Spleen (tissue), 11 donors: ENCODE measurements at regions not wholly inside any gene's neighbourhood (a gene's known extent, or its start where the extent isn't known, plus 50 kb on each side); places are given as distances from the start of the nearest gene placed in this dataset.

Experiments used
- DNase-seq: peaks from one replicate; pipeline ENCODE4 v3.0.0-alpha.2; 2020
- H3K27ac ChIP-seq, 8 donors: fragments of 200-600 bp; sonication (generic) in 7 of 8; 1 replicate in 4 of 8; 2 replicates in 4 of 8; pipeline versions ENCODE4 v1.5.0 to v1.8.0; 2016 to 2021; ENCODE audit warnings: inconsistent platforms in 4 of 8, mild to moderate bottlenecking in 4 of 8, moderate library complexity in 1 of 8
- H3K27me3 ChIP-seq, 7 donors: fragments of 200-600 bp; sonication (generic) in 6 of 7; replicated peaks in 1 of 7; 1 replicate in 4 of 7; 2 replicates in 3 of 7; pipeline versions ENCODE4 v1.5.0 to v1.8.0; 2016 to 2021; ENCODE audit warnings: inconsistent platforms in 3 of 7, mild to moderate bottlenecking in 1 of 7
- H3K36me3 ChIP-seq, 6 donors: fragments of 200-600 bp; sonication (generic) in 5 of 6; 1 replicate in 4 of 6; 2 replicates in 2 of 6; pipeline versions ENCODE4 v1.5.0 to v1.8.0; 2016 to 2021; ENCODE audit warnings: inconsistent platforms in 2 of 6
- H3K4me1 ChIP-seq, 6 donors: fragments of 200-600 bp; sonication (generic) in 5 of 6; 1 replicate in 3 of 6; 2 replicates in 3 of 6; pipeline versions ENCODE4 v1.5.0 to v1.8.0; 2016 to 2021; ENCODE audit warnings: inconsistent platforms in 3 of 6
- H3K4me3 ChIP-seq, 8 donors: fragments of 200-600 bp; sonication (generic) in 7 of 8; 1 replicate in 4 of 8; 2 replicates in 4 of 8; pipeline versions ENCODE4 v1.5.0 to v1.8.0; 2016 to 2021; ENCODE audit warnings: inconsistent platforms in 4 of 8, mild to moderate bottlenecking in 4 of 8, moderate library complexity in 2 of 8
- H3K9me3 ChIP-seq, 8 donors: fragments of 200-600 bp; sonication (generic) in 7 of 8; 1 replicate in 4 of 8; 2 replicates in 4 of 8; pipeline versions ENCODE4 v1.5.0 to v1.8.0; 2016 to 2021; ENCODE audit warnings: inconsistent platforms in 4 of 8
- CTCF ChIP-seq, 11 experiments: fragments of 200-600 bp in 7 of 11; fragments of 450-650 bp in 4 of 11; sonication (generic) in 4 of 11; IDR thresholded peaks in 8 of 11; conservative IDR thresholded peaks in 3 of 11; 1 replicate in 7 of 11; 2 replicates in 4 of 11; pipeline versions ENCODE4 v1.4.0 to v1.8.0; 2016 to 2021; ENCODE audit warnings: antibody characterized with exemption in 11 of 11, inconsistent platforms in 4 of 11, mild to moderate bottlenecking in 1 of 11
- POLR2A ChIP-seq, 3 donors: fragments of 450-650 bp; IDR thresholded peaks; one replicate each; pipeline ENCODE4 v1.5.1; 2017; ENCODE audit warnings: antibody characterized with exemption in 3 of 3, mild to moderate bottlenecking in 1 of 3
- POLR2AphosphoS5 ChIP-seq, 3 donors: sonication (generic); formaldehyde crosslinking; IDR thresholded peaks; one replicate each; pipeline ENCODE4 v1.5.1; 2017; ENCODE audit warnings: antibody characterized with exemption in 3 of 3
- WGBS, 5 donors: extraction: QIAGEN DNeasy Blood & Tissue Kit in 3 of 5; methylation state at CpG; one replicate each; pipeline versions ENCODE4 v1.1.5 to v1.1.7; 2013 to 2018; 5-methylcytosine and 5-hydroxymethylcytosine counted together
- intact Hi-C: fragments of 100-400 bp; cut with DNase I; formaldehyde crosslinking; loops from one replicate; pipeline ENCODE4 v1.15.0; 2023; ENCODE audit warnings: low total_unique reads
- donor health status: healthy with polysubstance abuse.
- donor health status: DM: no; HTN: no; CAD: no; lungs with moderate emphysema.
- donor health status: DM: no; HTN: no; CAD: no.
- donor health status: Bipolar disorder and iron deficiency.
- donor health status: healthy.
- donor health status: DM: no; HTN: no; CAD: no.
- donor health status: DM: yes; HTN: yes; CAD: no.

DNA sequence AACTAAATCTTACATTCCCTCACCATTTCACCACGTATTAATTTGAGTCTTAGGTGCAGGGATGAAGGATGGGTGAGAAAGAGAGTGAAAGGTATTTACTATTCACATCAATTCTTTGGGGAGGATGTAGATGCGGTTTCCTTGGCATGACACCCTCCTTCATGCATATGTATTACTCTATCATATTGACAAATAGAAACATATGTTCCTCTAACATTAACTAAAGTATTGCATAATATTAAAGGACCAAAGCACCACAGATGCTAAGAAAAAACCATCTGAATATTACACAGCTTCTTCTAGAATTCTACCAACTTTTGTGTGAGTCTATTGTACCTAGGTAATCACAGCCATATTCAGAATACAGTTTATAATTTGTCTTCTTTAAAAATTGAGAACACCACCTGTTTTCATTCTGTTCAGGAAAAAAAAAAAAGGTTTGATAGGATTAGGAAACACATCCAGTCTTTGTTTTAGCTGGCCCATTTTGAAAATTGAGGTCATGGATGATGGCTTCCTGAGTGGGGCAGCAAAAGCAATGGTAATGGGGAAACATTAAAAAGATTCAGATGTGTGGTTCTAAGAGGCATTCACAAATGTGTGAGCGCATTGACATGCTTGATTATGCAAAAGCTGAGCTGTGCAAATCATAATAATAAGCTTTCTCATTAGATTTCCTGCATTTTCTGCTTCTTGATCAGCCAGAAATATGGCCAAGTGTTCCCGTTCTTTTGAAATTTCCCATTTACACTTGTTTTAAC, 1011.5 kb upstream of the NUDT12 start:
- no peak for DNase-seq
- Histone ChIP-seq H3K9me3 (no peaks in the 10 kb centered on the region), H3K27ac (no peak overlapping the region), H3K4me3 (no peak overlapping the region), H3K4me1 (no peaks in the 10 kb centered on the region), H3K27me3 (no peaks in the 10 kb centered on the region), H3K36me3 (no peaks in the 10 kb centered on the region)
- no peak for TF ChIP-seq CTCF (IDR thresholded peaks at IDR 0.05 in 8 of 11, conservative IDR thresholded peaks at IDR 0.05 in 3 of 11)
- TF ChIP-seq POLR2A (IDR thresholded peaks at IDR 0.05): no peak
- TF ChIP-seq POLR2AphosphoS5 (IDR thresholded peaks at IDR 0.05): no peak
- WGBS, 5 donors: 73 to 85% (median 78%) methylated on average over 4 of the region's 4 CpGs
- intact Hi-C loops: no loop called here

DNA sequence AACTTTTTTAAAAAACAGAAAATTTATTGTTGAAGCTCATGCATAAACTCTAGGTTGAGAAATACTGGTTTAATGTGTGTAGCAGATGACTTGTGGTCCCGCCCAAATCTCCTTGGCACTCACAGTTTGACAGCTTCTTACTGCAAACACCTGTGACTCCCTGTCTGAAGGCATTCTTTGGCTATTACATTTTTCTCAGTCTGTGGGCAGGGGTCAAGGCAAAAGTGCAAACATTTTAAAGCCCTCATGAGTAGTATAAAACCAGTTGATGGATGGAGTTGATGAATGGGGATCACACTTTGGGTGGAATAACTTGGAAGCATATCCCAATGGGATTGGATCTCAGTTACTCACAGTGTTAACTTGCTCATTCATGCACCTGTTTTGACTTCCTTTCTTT, 1007.0 kb upstream of the NUDT12 start:
- no peak for DNase-seq
- Histone ChIP-seq H3K4me1 (no peaks in the 10 kb centered on the region), H3K4me3 (no peak overlapping the region), H3K27ac (no peak overlapping the region), H3K27me3 (no peaks in the 10 kb centered on the region), H3K36me3 (no peaks in the 10 kb centered on the region), H3K9me3 (peaks cover 0 to 4% (median 0%) of the 10 kb centered on the region in 8 donors)
- 79 to 87% (median 83%) methylated on average over 1 of the region's 1 CpG for WGBS, 5 donors
- no peak for TF ChIP-seq CTCF (IDR thresholded peaks at IDR 0.05 in 8 of 11, conservative IDR thresholded peaks at IDR 0.05 in 3 of 11)
- TF ChIP-seq POLR2AphosphoS5 (IDR thresholded peaks at IDR 0.05): no peak
- no peak for TF ChIP-seq POLR2A (IDR thresholded peaks at IDR 0.05)
- intact Hi-C loops: no loop called here

DNA sequence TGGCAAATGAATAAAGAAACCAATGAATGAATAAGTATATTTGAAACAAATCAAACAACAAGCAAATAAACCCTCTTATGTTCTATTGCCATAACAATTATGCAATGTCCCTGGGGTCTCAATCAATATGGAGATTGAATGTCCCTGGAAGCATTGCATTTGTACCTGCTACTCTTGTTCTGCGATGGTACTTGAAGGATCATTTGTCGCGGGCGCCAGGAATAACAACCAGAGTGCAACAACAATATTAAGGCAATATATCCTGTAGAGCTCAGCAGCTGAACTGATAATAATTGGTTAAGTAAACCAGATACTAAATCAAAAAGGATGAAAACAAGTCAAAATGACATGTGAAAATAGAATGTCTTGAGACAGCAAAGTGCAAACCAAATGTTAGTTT, 1001.9 kb upstream of the NUDT12 start:
- peaks cover 0 to 4% (median 0%) of the 10 kb centered on the region in 8 donors for H3K9me3 ChIP-seq
- no peak for TF ChIP-seq CTCF (IDR thresholded peaks at IDR 0.05 in 8 of 11, conservative IDR thresholded peaks at IDR 0.05 in 3 of 11)
- TF ChIP-seq POLR2AphosphoS5 (IDR thresholded peaks at IDR 0.05): no peak
- no peak for TF ChIP-seq POLR2A (IDR thresholded peaks at IDR 0.05)
- no peaks in the 10 kb centered on the region for H3K4me1 ChIP-seq
- no peak overlapping the region for H3K4me3 ChIP-seq
- intact Hi-C loops: no loop called here
- no peak for DNase-seq
- H3K27ac ChIP-seq: no peak overlapping the region
- no peaks in the 10 kb centered on the region for H3K27me3 ChIP-seq
- no peaks in the 10 kb centered on the region for H3K36me3 ChIP-seq
- 92 to 99% (median 94%) methylated on average over 4 of the region's 4 CpGs for WGBS, 5 donors

GRCh38 chr5:104556957-104557356, 994.4 kb upstream of the NUDT12 start:
- TF ChIP-seq POLR2A (IDR thresholded peaks at IDR 0.05): no peak
- no peak for TF ChIP-seq CTCF (IDR thresholded peaks at IDR 0.05 in 8 of 11, conservative IDR thresholded peaks at IDR 0.05 in 3 of 11)
- no peak for TF ChIP-seq POLR2AphosphoS5 (IDR thresholded peaks at IDR 0.05)
- Histone ChIP-seq H3K9me3 (peaks cover 0 to 8% (median 2%) of the 10 kb centered on the region in 8 donors), H3K27ac (no peak overlapping the region), H3K4me1 (no peaks in the 10 kb centered on the region), H3K36me3 (no peaks in the 10 kb centered on the region), H3K27me3 (no peaks in the 10 kb centered on the region), H3K4me3 (no peak overlapping the region)
- intact Hi-C loops: no loop called here
- WGBS, 5 donors: 55 to 72% (median 67%) methylated on average over 3 of the region's 3 CpGs
- DNase-seq: no peak
